ENCODE measurements at regions not wholly inside any gene's neighbourhood (a gene's known extent, or its start where the extent isn't known, plus 50 kb on each side); places are given as distances from the start of the nearest gene placed in this dataset.
"Not testable (repeated sequence)": the region's sequence is repeated elsewhere in the genome, so short reads cannot be mapped to it uniquely, and the experiment has no call there.

- TF ChIP-seq CTCF (conservative IDR thresholded peaks at IDR 0.05) (no peak), ZFX (IDR thresholded peaks at IDR 0.05) (no peak)
- H3K27ac ChIP-seq, result no peak overlapping the region
These were observed 244.4 kb downstream of the DAD1 start for GRCh38 chr14:22344673-22345072.

- not testable (repeated sequence) for H3K27ac ChIP-seq
These were observed 244.8 kb downstream of the DAD1 start for GRCh38 chr14:22344209-22344608.

- H3K27ac ChIP-seq, result no peak overlapping the region
- TF ChIP-seq ZFX (IDR thresholded peaks at IDR 0.05) (no peak), CTCF (conservative IDR thresholded peaks at IDR 0.05) (no peak)
These were observed 248.0 kb downstream of the DAD1 start for GRCh38 chr14:22341049-22341448.

- TF ChIP-seq CTCF (conservative IDR thresholded peaks at IDR 0.05) (no peak), ZFX (IDR thresholded peaks at IDR 0.05) (no peak)
- H3K27ac ChIP-seq, result no peak overlapping the region
These were observed 249.9 kb downstream of the DAD1 start for GRCh38 chr14:22338917-22339715.

- TF ChIP-seq CTCF (conservative IDR thresholded peaks at IDR 0.05) (no peak), ZFX (IDR thresholded peaks at IDR 0.05) (no peak)
- no peak overlapping the region for H3K27ac ChIP-seq
These were observed 250.6 kb downstream of the DAD1 start for GRCh38 chr14:22338381-22338780.

GRCh38 chr14:22337938-22338337 lies 251.1 kb downstream of the DAD1 start:
- no peak overlapping the region for H3K27ac ChIP-seq
- TF ChIP-seq CTCF (conservative IDR thresholded peaks at IDR 0.05) (no peak), ZFX (IDR thresholded peaks at IDR 0.05) (no peak)

GRCh38 chr14:22337521-22337920 lies 251.5 kb downstream of the DAD1 start:
- no peak overlapping the region for H3K27ac ChIP-seq
- TF ChIP-seq CTCF (conservative IDR thresholded peaks at IDR 0.05), result no peak
- no peak for TF ChIP-seq ZFX (IDR thresholded peaks at IDR 0.05)

GRCh38 chr14:22336031-22336430 lies 253.0 kb downstream of the DAD1 start:
- H3K27ac ChIP-seq, result no peak overlapping the region

More at GRCh38 chr14:22336031-22336430, 253.0 kb downstream of the DAD1 start:
- TF ChIP-seq CTCF (conservative IDR thresholded peaks at IDR 0.05) (no peak), ZFX (IDR thresholded peaks at IDR 0.05) (no peak)

Measured in C4-2B (cell line).